Smooth muscle cell (in vitro differentiated cells): ENCODE measurements at regions not wholly inside any gene's neighbourhood (a gene's known extent, or its start where the extent isn't known, plus 50 kb on each side); places are given as distances from the start of the nearest gene placed in this dataset.

Experiments
- DNase-seq: peaks from one replicate; lab custom pipeline; 2025; ENCODE audit not compliant: unreplicated experiment; lab: John Stamatoyannopoulos, UW
- H2AFZ ChIP-seq: fragments of 200-600 bp; sonication (generic); 2 replicates; pipeline ENCODE4 v1.6.0; 2016; ENCODE audit warnings: antibody characterized with exemption, low read depth, mild to moderate bottlenecking
- H3F3A ChIP-seq: fragments of 200-600 bp; sonication (generic); 2 replicates; pipeline ENCODE4 v1.6.0; 2017; ENCODE audit warnings: antibody characterized with exemption, low read depth
- H3K27ac ChIP-seq: fragments of 200-600 bp; sonication (generic); 2 replicates; pipeline ENCODE4 v1.5.1; 2016; ENCODE audit warnings: low read depth, mild to moderate bottlenecking
- H3K27me3 ChIP-seq: fragments of 200-600 bp; sonication (generic); 2 replicates; pipeline ENCODE4 v1.6.1; 2016; ENCODE audit warnings: low read depth, mild to moderate bottlenecking
- H3K36me3 ChIP-seq: fragments of 200-600 bp; sonication (generic); 2 replicates; pipeline ENCODE4 v1.5.1; 2016; ENCODE audit warnings: low read depth
- H3K4me1 ChIP-seq: fragments of 200-600 bp; sonication (generic); 2 replicates; pipeline ENCODE4 v1.5.1; 2016; ENCODE audit warnings: low read depth
- H3K4me2 ChIP-seq: fragments of 200-600 bp; sonication (generic); 2 replicates; pipeline ENCODE4 v1.6.0; 2016; ENCODE audit warnings: mild to moderate bottlenecking
- H3K4me3 ChIP-seq: fragments of 200-600 bp; sonication (generic); 2 replicates; pipeline ENCODE4 v1.5.1; 2016; ENCODE audit warnings: mild to moderate bottlenecking
- H3K79me2 ChIP-seq: fragments of 200-600 bp; sonication (generic); 2 replicates; pipeline ENCODE4 v1.6.0; 2016; ENCODE audit warnings: low read depth, mild to moderate bottlenecking
- H3K9ac ChIP-seq: fragments of 200-600 bp; sonication (generic); 2 replicates; pipeline ENCODE4 v1.6.0; 2016; ENCODE audit warnings: low read depth
- H3K9me3 ChIP-seq: fragments of 200-600 bp; sonication (generic); replicated peaks from 2 replicates; pipeline ENCODE4 v1.5.1; 2016; ENCODE audit warnings: low read depth
- H4K20me1 ChIP-seq: fragments of 200-600 bp; sonication (generic); 2 replicates; pipeline ENCODE4 v1.6.0; 2016; ENCODE audit warnings: low read depth
- WGBS: methylation state at CpG from one replicate; pipeline ENCODE4 v1.1.7; 2016; ENCODE audit warnings: low lambda C conversion rate; 5-methylcytosine and 5-hydroxymethylcytosine counted together
- TF ChIP-seq, protein P1 (sequence below): fragments of 200-600 bp; sonication (generic); IDR thresholded peaks from 2 replicates; pipeline ENCODE4 v1.5.1; 2017; ENCODE audit warnings: borderline replicate concordance, mild to moderate bottlenecking, antibody characterized with exemption; ENCODE audit not compliant: insufficient read depth, poor library complexity, severe bottlenecking

- DNase-seq: no peak
- H3K27ac ChIP-seq: peak overlapping the region; percentile 75
These were observed 383.8 kb downstream of the ZFHX3 start for GRCh38 chr16:72664056-72664508.

GRCh38 chr16:72658888-72659717, 388.8 kb downstream of the ZFHX3 start:
- WGBS: 92% methylated on average over 5 of the region's 5 CpGs
- no peaks in the 10 kb centered on the region for H3K36me3 ChIP-seq
- H3K4me1 ChIP-seq: peaks cover 7% of the 10 kb centered on the region
- H3K4me2 ChIP-seq: no peak overlapping the region
- no peak for DNase-seq
- TF ChIP-seq, protein P1, sequence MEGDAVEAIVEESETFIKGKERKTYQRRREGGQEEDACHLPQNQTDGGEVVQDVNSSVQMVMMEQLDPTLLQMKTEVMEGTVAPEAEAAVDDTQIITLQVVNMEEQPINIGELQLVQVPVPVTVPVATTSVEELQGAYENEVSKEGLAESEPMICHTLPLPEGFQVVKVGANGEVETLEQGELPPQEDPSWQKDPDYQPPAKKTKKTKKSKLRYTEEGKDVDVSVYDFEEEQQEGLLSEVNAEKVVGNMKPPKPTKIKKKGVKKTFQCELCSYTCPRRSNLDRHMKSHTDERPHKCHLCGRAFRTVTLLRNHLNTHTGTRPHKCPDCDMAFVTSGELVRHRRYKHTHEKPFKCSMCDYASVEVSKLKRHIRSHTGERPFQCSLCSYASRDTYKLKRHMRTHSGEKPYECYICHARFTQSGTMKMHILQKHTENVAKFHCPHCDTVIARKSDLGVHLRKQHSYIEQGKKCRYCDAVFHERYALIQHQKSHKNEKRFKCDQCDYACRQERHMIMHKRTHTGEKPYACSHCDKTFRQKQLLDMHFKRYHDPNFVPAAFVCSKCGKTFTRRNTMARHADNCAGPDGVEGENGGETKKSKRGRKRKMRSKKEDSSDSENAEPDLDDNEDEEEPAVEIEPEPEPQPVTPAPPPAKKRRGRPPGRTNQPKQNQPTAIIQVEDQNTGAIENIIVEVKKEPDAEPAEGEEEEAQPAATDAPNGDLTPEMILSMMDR: no peak
- no peak overlapping the region for H2AFZ ChIP-seq
- H3K4me3 ChIP-seq: no peak overlapping the region
- no peak overlapping the region for H3K9ac ChIP-seq
- H3K79me2 ChIP-seq: no peaks in the 10 kb centered on the region
- no peaks in the 10 kb centered on the region for H3K9me3 ChIP-seq
- no peaks in the 10 kb centered on the region for H4K20me1 ChIP-seq
- no peaks in the 10 kb centered on the region for H3K27me3 ChIP-seq
- H3F3A ChIP-seq: no peaks in the 10 kb centered on the region
- H3K27ac ChIP-seq: no peak overlapping the region

More at GRCh38 chr16:72664056-72664508, 383.8 kb downstream of the ZFHX3 start:
- Histone ChIP-seq H3K4me3 (peak overlapping the region; percentile 83), H3F3A (no peaks in the 10 kb centered on the region), H3K79me2 (no peaks in the 10 kb centered on the region), H3K9ac (peak overlapping the region; percentile 89), H3K36me3 (no peaks in the 10 kb centered on the region), H3K4me1 (peaks cover 14% of the 10 kb centered on the region), H4K20me1 (no peaks in the 10 kb centered on the region), H3K27me3 (no peaks in the 10 kb centered on the region), H3K9me3 (no peaks in the 10 kb centered on the region), H3K4me2 (peak overlapping the region; percentile 93), H2AFZ (peak overlapping the region; percentile 98)
- WGBS: 4% methylated on average over 18 of the region's 18 CpGs
- TF ChIP-seq, protein P1: no peak

DNA sequence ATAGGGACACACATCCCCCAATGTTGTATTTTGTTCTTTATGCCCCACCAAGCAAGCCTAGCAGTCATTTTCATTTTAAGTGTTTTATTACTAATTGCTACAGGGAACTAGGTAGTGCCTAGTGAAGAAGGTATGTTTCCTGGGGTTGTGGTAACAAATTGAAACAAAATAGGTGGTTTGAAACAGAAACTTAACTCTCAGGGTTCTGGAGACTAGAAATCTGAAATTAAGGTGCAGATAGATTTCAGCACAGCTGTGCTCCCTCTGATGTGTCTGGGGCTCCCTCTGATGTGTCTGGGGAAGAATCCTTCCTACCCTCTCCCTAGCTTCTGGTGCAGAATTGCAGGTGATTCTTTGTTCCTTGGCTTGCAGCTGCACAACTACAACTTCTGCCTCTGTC, 390.1 kb downstream of the ZFHX3 start:
- no peaks in the 10 kb centered on the region for H3K4me1 ChIP-seq

More for the DNA sequence above, 390.1 kb downstream of the ZFHX3 start:
- no peak overlapping the region for H3K27ac ChIP-seq
- H3F3A ChIP-seq: no peaks in the 10 kb centered on the region
- no peaks in the 10 kb centered on the region for H4K20me1 ChIP-seq
- H3K4me2 ChIP-seq: no peak overlapping the region
- H3K9me3 ChIP-seq: no peaks in the 10 kb centered on the region
- no peak for DNase-seq
- TF ChIP-seq, protein P1: no peak
- no peaks in the 10 kb centered on the region for H3K79me2 ChIP-seq
- H3K27me3 ChIP-seq: no peaks in the 10 kb centered on the region
- no peak overlapping the region for H3K4me3 ChIP-seq
- H3K36me3 ChIP-seq: no peaks in the 10 kb centered on the region
- no peak overlapping the region for H3K9ac ChIP-seq
- H2AFZ ChIP-seq: no peak overlapping the region
